Jurkat, Clone E6-1 (cell line): ENCODE measurements at regions not wholly inside any gene's neighbourhood (a gene's known extent, or its start where the extent isn't known, plus 50 kb on each side); places are given as distances from the start of the nearest gene placed in this dataset.

ENCODE experiments used
- DNase-seq: peaks from one replicate; pipeline ENCODE4 v3.0.0-alpha.2; 2011; ENCODE audit warnings: low read depth, low spot score
- H3K4me3 ChIP-seq: 2 replicates; pipeline ENCODE4 v1.5.1; 2011; ENCODE audit warnings: mild to moderate bottlenecking, low read length, control low read depth, moderate library complexity

DNA sequence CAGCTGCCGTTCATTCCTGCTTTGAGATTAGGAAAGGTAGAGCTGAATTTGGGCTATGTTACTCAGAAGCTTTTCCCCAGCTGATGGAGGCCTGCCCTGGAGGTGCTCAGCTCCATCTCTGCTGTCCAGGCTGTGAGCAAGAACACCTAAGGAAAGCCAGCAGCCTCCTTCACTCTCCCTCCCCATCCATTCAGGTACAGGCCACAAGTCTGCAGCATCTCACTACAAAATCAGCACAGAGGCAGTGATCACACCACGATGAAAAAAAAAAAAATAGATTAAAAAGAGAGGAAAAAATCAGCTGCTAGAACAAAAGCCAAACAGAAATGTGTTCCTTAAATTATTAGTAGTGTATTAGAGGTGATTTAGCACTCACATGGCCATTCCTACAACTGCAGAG, 515.0 kb downstream of the CDH26 start:
- no peak for DNase-seq
- H3K4me3 ChIP-seq, result no peak overlapping the region

DNA sequence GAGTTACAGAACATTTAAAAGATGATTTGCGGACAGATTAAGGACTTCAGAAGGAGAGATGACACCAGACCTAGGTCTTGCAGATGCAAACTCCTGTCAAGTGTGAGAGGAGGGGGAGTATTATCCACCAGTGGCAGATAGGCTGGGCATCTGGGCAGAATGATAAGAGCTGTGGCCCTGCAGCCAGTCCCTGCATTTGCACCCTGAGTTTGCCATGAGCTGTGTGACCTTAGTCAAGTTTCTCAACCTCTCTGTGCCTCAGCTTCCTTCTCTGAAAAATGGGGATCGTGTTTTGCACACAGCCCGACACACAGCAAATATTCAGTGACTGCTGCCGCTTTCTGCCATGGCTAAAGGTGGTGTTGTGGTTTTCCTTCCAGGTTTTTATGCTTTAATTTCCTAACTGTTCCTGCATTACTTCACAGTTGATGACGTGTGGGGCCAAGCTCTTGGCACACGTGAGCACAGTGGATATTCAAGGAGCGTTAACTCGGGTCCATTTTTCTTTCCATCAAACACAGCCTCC, 516.2 kb downstream of the CDH26 start:
- no peak for DNase-seq

GRCh38 chr20:60476045-60476444, 517.8 kb downstream of the CDH26 start:
- no peak overlapping the region for H3K4me3 ChIP-seq
- DNase-seq, result no peak

More for the DNA sequence above, 516.2 kb downstream of the CDH26 start:
- no peak overlapping the region for H3K4me3 ChIP-seq

DNA sequence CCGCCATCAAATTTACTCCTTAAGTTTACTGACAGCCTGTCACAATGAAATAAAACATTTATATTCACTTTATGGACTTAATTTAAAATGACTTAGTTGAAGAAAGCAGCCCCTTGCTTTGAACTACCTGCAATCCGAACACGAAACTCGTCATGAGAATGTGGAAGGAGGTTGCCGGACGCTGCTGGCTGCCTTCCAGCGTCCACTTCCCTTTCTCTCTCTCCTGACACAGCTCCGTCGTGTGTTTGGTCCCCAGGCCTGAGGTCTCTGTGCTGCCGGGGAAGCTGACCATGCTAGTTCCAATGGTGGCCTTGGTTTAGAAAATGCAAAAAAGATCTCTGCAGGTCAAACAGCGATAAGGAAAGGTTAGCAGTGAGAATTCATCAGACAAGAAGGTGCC, 519.7 kb downstream of the CDH26 start:
- DNase-seq, result no peak
- H3K4me3 ChIP-seq, result no peak overlapping the region

DNA sequence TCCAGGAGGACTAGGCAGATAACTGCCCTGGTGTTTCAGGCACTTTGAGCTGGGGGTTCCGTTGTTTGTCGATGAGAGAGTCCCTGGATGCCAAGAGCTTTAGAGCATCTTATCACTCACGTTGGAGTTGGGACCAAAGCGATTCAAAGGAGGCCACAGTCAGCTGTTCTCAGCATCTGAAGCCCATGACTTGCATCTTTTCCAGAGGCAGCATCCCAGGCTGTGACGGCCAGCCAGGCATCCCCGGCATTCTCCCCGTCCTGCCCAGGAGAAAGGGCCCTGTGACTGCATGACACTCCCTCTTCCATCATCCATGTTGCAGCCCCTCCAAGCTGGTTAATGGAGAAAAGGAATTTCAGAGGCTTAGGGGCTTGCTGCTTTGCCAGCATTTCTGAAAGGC, 520.3 kb downstream of the CDH26 start:
- no peak overlapping the region for H3K4me3 ChIP-seq
- DNase-seq, result no peak

- no peak overlapping the region for H3K4me3 ChIP-seq
- no peak for DNase-seq
These were observed 522.9 kb downstream of the CDH26 start for GRCh38 chr20:60480950-60481742.

- no peak overlapping the region for H3K4me3 ChIP-seq
- DNase-seq, result no peak
These were observed 523.5 kb downstream of the CDH26 start for GRCh38 chr20:60481743-60482133.

- DNase-seq, result no peak
- H3K4me3 ChIP-seq, result no peak overlapping the region
These were observed 524.2 kb downstream of the CDH26 start for GRCh38 chr20:60482221-60483008.

DNA sequence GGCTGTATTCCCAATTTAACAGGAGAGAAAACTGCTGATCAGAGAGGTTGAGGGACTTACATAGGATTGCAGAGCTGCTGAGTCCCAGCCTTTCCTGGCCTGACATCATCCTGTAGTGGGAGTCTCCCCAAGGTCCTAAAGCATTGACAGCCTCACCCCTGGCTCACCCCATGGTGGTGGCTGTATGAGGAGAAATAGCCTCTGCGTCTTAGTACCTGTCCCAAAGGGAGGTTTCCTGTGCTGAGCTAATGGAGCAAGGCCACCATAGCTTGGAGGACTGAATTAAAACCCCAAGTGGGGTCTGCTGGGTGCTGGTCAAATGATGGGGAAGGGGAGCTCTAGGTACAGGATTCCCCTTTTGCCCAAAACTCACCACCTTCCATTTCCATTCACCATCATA, 525.1 kb downstream of the CDH26 start:
- H3K4me3 ChIP-seq, result no peak overlapping the region
- DNase-seq, result no peak

- no peak for DNase-seq
- H3K4me3 ChIP-seq, result no peak overlapping the region
These were observed 526.1 kb downstream of the CDH26 start for GRCh38 chr20:60484316-60484715.

DNA sequence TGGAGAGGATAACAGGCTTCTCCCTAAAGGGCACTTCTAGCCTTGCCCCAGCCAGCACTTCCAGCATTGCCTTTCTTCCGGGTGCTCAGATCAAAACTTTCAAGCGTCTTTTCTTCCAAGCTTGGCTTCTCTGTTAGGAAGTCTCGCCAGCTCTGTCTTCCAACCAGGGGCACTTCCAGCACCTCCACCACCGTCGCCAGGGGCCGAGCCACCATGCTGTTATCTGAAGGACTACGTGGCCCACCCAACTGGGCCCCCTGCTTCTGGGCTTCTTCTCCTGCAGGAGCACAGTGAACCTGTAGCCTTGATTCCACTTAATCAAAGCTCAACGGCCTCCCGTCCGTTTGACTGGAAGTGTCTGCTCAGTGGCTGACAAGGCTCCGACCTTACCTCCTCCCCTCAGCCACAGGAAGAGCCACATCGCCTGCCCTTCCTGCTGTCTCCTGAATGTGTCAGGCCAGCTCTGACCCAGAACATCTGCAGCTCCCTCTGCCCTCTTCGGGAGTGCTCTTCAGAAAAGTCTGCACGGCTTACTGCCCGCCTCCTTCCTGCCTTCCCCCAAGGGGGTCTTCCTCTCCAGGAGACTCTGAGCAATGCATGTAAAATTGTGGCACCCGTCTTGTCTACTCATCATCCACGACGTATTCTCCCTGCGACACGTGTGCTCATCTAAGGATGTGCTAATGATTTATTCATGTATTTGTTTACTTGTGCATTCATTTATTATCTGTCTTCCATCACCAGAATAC, 527.0 kb downstream of the CDH26 start:
- no peak overlapping the region for H3K4me3 ChIP-seq
- DNase-seq, result no peak

GRCh38 chr20:60486315-60486714, 528.1 kb downstream of the CDH26 start:
- no peak for DNase-seq

GRCh38 chr20:60486937-60487336, 528.7 kb downstream of the CDH26 start:
- DNase-seq, result no peak
- no peak overlapping the region for H3K4me3 ChIP-seq

More at GRCh38 chr20:60486315-60486714, 528.1 kb downstream of the CDH26 start:
- H3K4me3 ChIP-seq, result no peak overlapping the region

DNA sequence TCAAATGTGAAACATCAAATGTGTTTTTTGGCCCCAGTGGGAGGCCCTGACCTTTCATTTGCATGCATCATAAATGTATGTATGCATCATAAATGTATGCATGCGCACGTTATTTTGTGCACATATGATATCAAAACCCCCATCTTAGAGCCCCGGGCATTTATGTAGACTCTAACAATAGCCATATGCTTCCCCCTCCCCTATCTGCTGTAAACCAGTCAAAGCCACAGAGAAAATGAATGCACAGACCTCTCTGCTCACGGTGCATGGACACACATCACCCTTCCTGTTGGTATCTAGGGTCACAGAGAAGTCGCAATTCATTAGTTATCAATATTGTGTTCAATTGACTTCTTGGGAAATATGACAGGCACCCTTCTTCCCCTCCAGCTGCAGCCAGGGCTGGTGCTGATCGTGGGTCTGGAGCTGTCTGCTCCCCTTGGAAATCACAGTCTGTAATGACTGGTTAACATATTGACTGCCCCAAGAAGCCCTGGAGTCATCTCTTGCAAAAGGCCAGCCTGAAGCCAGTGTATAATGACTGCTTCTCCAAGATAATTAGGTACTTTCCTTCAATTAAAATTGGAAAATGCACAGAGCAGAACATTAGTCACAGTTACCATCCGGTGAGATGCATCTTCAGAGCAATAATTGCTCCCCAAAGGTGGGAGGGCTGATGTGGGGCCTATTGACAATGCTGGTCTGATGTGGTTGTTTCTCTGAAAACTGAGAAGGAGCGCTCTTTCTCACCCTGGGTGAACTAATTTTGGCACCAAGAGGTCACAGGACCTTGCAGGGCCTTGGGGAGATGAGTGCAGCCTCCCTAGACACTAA, 532.2 kb downstream of the CDH26 start:
- H3K4me3 ChIP-seq, result no peak overlapping the region
- no peak for DNase-seq

- no peak overlapping the region for H3K4me3 ChIP-seq
- DNase-seq, result no peak
These were observed 532.9 kb downstream of the CDH26 start for GRCh38 chr20:60491051-60491581.

GRCh38 chr20:60494476-60494875, 536.3 kb downstream of the CDH26 start:
- DNase-seq, result no peak

DNA sequence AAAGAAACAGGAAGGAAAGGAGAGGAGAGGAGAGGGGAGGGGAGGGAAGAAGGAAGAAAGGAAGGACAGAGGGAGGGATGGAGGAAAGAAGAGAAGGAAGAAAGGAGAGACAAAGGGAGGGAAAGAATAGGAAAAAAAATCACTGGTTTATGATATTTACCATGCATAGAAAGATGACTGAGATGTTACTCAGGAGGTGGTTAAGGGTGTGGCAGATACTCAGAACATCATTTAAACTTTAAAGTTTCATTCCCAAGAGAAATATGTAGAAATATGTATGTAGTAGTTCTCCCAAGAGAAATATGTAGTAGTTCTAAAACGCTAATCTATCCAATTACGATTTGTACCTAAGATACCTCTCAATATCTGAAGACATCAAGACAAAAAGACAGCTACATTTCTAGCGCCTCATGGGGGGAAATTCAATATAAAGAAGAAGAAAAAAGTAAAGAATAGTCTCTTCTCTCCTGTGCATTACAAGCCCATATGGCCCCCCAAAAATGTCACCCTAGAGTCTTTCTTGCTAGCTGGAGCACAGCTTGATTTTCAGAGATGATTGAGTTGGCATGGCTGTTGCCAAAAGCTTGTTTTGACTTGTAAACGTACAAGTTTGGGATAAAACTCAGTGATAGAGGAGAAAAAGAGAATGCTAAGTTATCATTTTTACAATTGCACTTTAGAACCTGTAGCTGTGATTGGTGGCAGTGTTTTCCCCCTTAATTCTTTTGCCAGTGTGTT, 539.2 kb downstream of the CDH26 start:
- H3K4me3 ChIP-seq, result no peak overlapping the region
- DNase-seq, result no peak

More at GRCh38 chr20:60494476-60494875, 536.3 kb downstream of the CDH26 start:
- H3K4me3 ChIP-seq, result no peak overlapping the region
